ENCODE measurements at regions not wholly inside any gene's neighbourhood (a gene's known extent, or its start where the extent isn't known, plus 50 kb on each side); places are given as distances from the start of the nearest gene placed in this dataset.

- no peak for DNase-seq (ENCODE audit: low spot score in 2 of 2)
- H3K36me3 ChIP-seq, result no peaks in the 10 kb centered on the region
- intact Hi-C loops (cut with DNase I; ENCODE audit: low total_unique reads), result no loop called here
Observed at GRCh38 chr7:153081496-153081895, 321.9 kb downstream of the ACTR3B start.

GRCh38 chr7:153084278-153084677 is 324.7 kb downstream of the ACTR3B start:
- Histone ChIP-seq H3K9me3 (no peaks in the 10 kb centered on the region), H3K4me3 (no peak overlapping the region), H3K4me1 (no peaks in the 10 kb centered on the region), H3K36me3 (no peaks in the 10 kb centered on the region), H3K27me3 (no peaks in the 10 kb centered on the region), H3K27ac (no peak overlapping the region)
- no peak for DNase-seq (ENCODE audit: low spot score in 2 of 2)
- no peak for TF ChIP-seq CTCF (IDR thresholded peaks at IDR 0.05)
- TF ChIP-seq POLR2AphosphoS5 (IDR thresholded peaks at IDR 0.05), result no peak
- TF ChIP-seq POLR2A (IDR thresholded peaks at IDR 0.05), result no peak
- intact Hi-C loops (cut with DNase I; ENCODE audit: low total_unique reads), result no loop called here

More at GRCh38 chr7:153081496-153081895, 321.9 kb downstream of the ACTR3B start:
- Histone ChIP-seq H3K4me1 (no peaks in the 10 kb centered on the region), H3K9me3 (no peaks in the 10 kb centered on the region), H3K27me3 (no peaks in the 10 kb centered on the region), H3K4me3 (no peak overlapping the region), H3K27ac (no peak overlapping the region)
- no peak for TF ChIP-seq POLR2A (IDR thresholded peaks at IDR 0.05)
- TF ChIP-seq CTCF (IDR thresholded peaks at IDR 0.05), result no peak
- TF ChIP-seq POLR2AphosphoS5 (IDR thresholded peaks at IDR 0.05), result no peak

GRCh38 chr7:153087498-153087897 is 327.9 kb downstream of the ACTR3B start:
- TF ChIP-seq POLR2AphosphoS5 (IDR thresholded peaks at IDR 0.05), result no peak
- TF ChIP-seq CTCF (IDR thresholded peaks at IDR 0.05), result no peak
- TF ChIP-seq POLR2A (IDR thresholded peaks at IDR 0.05), result no peak
- H3K9me3 ChIP-seq, result no peaks in the 10 kb centered on the region
- no peak for DNase-seq (ENCODE audit: low spot score in 2 of 2)
- H3K4me3 ChIP-seq, result no peak overlapping the region
- H3K4me1 ChIP-seq, result no peaks in the 10 kb centered on the region
- no peak overlapping the region for H3K27ac ChIP-seq
- no peaks in the 10 kb centered on the region for H3K36me3 ChIP-seq
- intact Hi-C loops (cut with DNase I; ENCODE audit: low total_unique reads), result no loop called here
- no peaks in the 10 kb centered on the region for H3K27me3 ChIP-seq

GRCh38 chr7:153088601-153089000 is 329.0 kb downstream of the ACTR3B start:
- H3K36me3 ChIP-seq, result no peaks in the 10 kb centered on the region
- no peaks in the 10 kb centered on the region for H3K4me1 ChIP-seq
- H3K27ac ChIP-seq, result no peak overlapping the region
- H3K4me3 ChIP-seq, result no peak overlapping the region
- H3K27me3 ChIP-seq, result no peaks in the 10 kb centered on the region
- intact Hi-C loops (cut with DNase I; ENCODE audit: low total_unique reads), result no loop called here
- TF ChIP-seq CTCF (IDR thresholded peaks at IDR 0.05) (no peak), POLR2AphosphoS5 (IDR thresholded peaks at IDR 0.05) (no peak), POLR2A (IDR thresholded peaks at IDR 0.05) (no peak)
- no peaks in the 10 kb centered on the region for H3K9me3 ChIP-seq
- DNase-seq (ENCODE audit: low spot score in 2 of 2), result no peak

- Histone ChIP-seq H3K9me3 (peaks cover 0 to 6% of the 10 kb centered on the region in 2 donors), H3K4me3 (no peak overlapping the region), H3K27me3 (no peaks in the 10 kb centered on the region), H3K27ac (no peak overlapping the region), H3K4me1 (no peaks in the 10 kb centered on the region), H3K36me3 (no peaks in the 10 kb centered on the region)
- no peak for DNase-seq (ENCODE audit: low spot score in 2 of 2)
- TF ChIP-seq CTCF (IDR thresholded peaks at IDR 0.05) (no peak), POLR2A (IDR thresholded peaks at IDR 0.05) (no peak), POLR2AphosphoS5 (IDR thresholded peaks at IDR 0.05) (no peak)
- intact Hi-C loops (cut with DNase I; ENCODE audit: low total_unique reads), result no loop called here
Observed at GRCh38 chr7:153090209-153090608, 330.7 kb downstream of the ACTR3B start.
